Stimulated activated CD4-positive, alpha-beta T cell treated with anti-CD3 and anti-CD28 coated beads, Interleukin-4, amount 100 ng/mL, for 1 hour (primary cell): ENCODE measurements at regions not wholly inside any gene's neighbourhood (a gene's known extent, or its start where the extent isn't known, plus 50 kb on each side); places are given as distances from the start of the nearest gene placed in this dataset.

Source experiments
- DNase-seq: peaks from one replicate; pipeline ENCODE4 v3.0.0-alpha.2; 2020

DNA sequence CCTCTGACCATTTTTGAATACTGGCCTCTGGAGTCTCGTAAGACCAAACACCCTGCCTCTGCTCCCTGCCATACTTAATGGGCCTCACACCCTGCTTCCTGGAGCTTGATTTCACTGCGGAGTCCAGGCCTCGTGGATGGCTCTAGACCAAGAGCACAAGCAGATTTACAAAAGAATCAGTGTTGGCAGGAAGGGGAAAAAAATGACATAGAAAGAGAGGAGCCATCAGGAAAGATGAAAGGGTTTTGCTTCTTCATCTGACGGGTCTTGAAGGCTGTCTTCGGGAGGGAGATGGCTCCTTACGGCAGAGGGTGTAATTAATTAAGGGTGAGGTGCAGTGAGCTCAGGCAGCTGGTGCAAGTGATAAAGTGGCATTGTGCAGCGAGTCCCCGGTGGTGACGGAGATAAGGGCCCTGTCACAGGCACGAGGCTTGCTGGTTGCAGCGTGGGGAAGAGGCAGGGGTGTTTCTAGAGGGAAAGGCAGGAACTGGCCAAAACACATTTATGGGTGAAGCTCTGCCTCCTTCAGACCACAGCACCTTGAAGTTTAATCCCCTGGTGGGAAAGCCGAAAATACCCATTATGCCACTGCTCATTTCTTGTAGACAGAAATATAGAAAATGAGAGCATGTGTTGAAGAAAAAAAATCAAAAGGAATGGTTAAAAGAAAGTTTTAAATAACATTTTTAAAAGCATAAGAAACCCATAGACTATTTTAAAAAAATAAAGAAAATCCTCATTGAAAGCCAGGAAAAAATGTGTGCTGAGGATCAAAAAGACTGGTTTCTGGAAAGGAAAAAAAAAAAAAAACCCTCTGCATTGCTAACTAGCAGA, 128.6 kb upstream of the LRFN2 start:
- no peak for DNase-seq

DNA sequence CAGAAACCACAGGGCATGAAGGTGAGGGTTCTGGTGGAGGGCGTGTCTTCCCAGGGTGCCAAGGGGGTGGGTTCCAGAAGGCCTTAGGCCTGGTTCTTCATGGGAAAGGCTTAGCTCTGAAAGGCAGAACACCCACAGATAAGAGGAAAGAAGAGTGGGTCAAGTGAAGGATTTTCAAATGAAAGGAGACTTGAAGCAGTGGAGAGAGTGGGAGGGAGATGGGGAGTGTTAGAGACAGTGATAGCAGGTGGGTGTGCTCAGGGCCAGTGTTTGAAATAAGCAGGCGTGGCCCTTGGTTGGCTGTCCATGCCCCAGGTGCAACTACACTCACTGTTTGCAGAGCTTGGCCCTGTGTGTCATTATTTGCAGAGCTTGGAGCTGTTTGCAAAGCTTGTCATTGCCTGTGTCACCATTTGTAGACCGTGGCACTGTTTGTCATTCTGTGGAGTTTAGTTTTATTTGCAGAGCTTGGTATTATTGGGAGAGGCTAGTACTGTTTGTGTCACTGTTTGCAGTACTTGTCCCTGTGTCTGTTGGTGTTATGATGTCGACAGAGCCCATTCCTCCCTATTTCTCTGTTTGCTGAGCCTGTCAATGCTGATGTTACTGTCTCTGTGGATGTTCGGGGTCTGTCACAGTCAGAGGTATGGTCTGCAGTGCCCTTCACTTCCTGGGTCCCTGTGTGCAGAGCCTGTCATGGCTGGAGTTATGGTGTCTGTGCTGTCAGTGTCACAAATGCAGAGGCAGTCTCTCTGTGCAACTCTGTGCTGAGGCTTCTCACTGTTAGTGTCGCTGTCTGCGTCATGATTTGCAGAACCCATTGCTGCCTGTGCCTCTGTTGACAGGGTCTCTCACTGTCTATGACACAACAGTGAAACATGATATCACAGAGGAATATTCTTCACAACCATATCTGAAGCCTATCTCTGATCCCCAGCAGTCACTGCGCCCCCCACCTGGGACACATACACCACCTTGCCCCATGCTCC, 127.7 kb upstream of the LRFN2 start:
- DNase-seq = no peak

DNA sequence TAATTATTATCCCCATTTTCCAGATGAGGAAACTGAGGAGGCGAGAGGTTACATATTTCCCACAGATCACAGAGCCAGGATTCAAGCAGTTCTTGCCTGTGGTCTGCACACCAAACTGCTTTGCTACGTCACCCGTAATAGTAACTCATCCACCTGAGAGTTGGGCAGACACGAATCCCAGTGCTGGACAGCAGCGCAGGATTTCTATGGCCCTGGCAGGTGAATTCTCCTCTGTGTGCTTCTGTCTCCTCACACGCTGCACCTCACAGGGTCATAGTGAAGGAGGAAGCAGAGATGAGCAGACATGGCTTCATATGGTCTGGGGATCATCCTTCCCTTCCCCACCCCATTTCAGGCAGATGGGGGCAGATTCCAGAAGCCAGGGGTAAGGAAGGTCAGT, 127.0 kb upstream of the LRFN2 start:
- no peak for DNase-seq

GRCh38 chr6:40713002-40713719, 126.0 kb upstream of the LRFN2 start:
- no peak for DNase-seq

GRCh38 chr6:40710626-40711330, 123.6 kb upstream of the LRFN2 start:
- DNase-seq = no peak

DNA sequence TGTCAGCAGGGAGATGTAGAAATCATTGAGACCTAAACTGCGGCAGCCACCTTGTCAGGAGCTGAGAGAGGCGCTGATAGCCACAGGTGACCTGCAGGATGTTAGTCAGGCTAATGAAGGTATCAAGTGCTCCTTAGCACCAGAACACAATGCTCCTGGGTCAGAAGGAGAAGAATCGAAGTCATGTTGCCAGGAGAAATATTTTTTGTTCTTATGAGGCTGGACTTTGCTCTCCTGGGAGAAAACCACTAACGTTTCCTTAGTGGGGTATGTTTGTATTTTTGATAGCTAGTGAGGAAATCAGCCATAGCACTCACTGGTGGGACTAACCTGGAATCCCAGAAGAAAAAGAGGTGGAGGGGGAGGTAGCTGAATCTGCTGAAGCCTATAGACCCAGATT, 120.9 kb upstream of the LRFN2 start:
- DNase-seq = no peak

DNA sequence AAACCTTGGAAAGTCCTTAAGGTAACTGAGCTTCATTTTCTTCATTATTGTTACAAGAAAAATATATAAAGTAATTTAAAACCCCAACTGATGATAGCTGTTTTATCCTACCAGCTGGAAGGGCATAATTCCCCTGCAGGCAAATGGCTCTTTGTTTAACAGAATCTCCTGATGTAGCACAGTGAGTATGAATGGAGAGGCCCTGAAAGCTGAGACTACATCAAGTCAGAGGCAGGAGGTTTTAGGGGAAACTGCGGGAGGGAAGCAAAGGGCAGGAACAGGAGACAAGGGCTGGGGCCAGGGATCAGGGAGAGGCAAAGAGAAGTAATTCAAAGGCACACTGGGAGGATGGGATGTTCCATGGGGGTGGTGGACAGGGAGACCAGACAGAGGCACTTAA, 119.0 kb upstream of the LRFN2 start:
- DNase-seq = no peak

- no peak for DNase-seq
Observed at GRCh38 chr6:40705354-40705753, 118.2 kb upstream of the LRFN2 start.

DNA sequence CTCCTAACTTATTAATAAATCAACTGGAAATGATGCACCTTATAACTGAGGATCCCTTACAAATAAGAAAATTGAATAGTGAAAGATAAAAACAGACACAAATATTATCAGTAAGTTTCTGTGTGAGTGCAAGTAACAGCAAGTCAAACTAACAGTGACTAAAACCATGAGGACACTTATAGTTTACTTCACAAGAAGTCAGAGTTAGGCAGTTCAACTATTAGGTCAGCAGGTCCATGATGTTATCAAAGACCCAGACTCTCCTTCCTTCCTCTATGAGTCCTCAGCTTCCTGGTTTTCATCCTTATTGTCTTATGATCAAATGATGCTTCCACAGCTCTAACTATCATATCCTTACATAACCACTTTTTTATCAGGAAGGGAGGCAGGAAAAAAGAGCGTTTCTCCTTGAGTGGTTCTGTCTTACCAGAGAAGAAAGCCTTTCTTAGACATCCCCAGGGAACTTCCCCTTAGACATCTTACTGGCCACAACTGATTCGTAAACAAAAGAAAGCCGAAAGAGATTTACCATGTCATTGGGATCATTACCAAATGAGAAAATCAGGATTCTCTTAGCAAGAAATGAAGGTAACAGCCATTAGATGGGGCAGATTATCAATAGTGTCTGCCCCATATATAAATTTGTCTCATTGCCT, 114.3 kb upstream of the LRFN2 start:
- no peak for DNase-seq

- no peak for DNase-seq
Observed at GRCh38 chr6:40700006-40700580, 112.9 kb upstream of the LRFN2 start.

GRCh38 chr6:40695750-40696415, 108.7 kb upstream of the LRFN2 start:
- no peak for DNase-seq

DNA sequence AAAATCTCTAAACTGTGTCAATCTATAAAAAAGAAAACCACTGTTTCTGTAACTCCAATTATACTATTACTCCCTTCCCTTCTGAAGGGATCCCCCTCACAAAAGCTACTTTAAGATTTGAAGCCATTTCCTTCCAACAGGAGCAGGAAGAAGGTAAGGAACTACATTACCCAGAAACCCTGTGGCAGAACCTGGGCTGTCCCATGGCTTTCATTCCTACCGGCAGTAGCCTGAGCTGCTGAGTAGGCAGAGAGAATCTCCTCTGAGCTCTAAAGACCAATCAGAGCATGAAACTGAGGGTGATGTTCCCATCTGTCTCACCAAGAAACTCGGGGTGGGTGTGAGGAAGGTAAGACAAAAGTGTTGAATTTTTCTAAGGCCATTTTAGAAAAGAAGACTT, 108.0 kb upstream of the LRFN2 start:
- no peak for DNase-seq

DNA sequence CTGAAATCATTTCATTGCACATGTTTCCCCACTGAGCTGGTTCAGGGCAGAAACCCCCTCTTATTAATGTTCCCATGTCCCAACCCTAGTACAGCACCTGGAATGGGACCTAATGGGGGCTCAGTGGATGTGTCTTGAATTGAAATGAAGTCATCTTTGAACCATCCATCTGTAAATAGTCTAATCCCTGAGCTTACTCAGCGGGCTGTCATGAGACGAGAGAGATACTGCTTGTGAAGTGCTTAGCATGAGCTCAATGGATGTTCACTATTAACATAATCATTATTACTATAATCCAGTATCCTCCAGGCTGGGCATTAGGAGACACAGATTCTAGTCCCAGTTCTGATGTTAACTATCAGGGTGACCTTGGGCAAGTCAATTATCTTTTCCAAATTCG, 106.6 kb upstream of the LRFN2 start:
- no peak for DNase-seq

DNA sequence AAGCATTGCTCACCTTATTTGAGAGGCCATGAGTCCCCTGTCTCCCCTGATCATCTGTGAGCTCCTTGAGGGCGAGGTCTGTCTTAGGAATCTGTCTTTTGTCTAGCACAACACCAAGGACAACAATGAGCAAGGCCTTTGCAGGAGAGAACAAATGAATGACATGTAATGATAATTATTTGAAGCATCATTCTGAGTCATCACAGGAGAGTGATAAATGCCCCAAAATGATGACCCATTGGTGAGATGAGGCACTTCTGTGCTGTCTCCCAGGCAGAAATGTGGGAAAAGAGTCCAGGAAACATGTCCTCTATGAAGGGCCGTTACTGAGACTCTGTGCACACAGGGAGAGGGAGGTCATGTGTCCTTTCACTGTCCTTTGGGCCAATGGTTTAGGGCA, 105.2 kb upstream of the LRFN2 start:
- no peak for DNase-seq

- DNase-seq = no peak
Observed at GRCh38 chr6:40689185-40689584, 102.0 kb upstream of the LRFN2 start.

- no peak for DNase-seq
Observed at GRCh38 chr6:40688214-40688761, 101.1 kb upstream of the LRFN2 start.

GRCh38 chr6:40685862-40686261, 98.7 kb upstream of the LRFN2 start:
- DNase-seq = no peak

DNA sequence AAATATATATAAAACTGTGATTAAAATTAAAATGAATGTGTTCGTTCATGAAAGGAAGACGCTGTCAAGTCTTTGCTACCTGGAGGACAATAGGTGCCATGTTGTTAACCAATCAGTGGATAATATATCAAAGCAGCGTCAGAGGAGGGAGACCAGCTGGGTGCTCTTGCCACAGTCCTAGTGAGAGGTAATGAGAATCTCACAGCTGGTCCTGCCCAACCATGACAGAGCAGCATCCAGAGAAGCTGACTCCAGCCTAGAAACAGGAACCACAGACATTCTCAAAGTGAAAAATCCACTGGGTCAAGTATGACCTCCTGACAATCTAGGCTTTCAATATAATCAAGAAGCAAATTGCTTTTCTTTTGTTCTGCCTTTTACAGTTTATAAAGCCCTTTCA, 94.5 kb upstream of the LRFN2 start:
- DNase-seq = no peak

- no peak for DNase-seq
Observed at GRCh38 chr6:40678941-40679340, 91.8 kb upstream of the LRFN2 start.

DNA sequence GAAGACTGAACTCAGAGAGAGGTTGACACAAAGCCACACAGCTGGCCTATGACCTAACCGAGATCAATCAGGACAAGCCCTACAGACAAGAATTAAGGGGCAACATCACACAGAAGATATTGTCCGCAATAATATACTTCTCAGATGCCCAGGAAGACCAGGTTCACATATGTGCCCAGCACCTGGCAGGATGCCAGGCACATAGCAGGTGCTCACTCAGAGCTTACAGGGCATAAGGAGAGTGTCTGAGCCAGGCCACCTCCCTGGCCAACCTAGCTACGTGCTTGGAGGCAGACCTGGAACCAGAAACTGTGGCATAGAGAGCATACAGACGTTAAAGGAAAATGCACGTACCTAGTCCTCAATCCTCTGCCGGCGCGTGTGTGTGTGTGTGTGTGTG, 87.0 kb upstream of the LRFN2 start:
- no peak for DNase-seq

DNA sequence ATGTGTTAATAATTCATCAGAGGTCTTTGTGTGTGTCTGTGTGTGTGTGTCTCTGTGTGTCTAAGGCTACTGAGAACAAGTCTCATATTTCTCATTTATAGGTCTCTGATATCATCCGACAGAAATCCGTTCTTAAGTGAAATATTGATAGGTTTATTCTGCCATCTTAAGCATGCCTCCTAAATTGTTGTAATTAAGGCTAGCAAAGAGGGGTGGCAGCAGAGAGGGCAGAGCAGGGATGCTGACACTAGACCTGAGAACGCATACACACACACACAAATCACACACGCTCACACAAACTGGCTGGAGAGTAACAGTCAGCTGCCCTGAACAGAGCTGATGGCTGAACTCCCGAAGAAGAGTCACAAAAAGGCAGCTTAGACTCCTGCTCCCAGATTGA, 84.9 kb upstream of the LRFN2 start:
- DNase-seq = no peak
